ENCODE measurements at regions not wholly inside any gene's neighbourhood (a gene's known extent, or its start where the extent isn't known, plus 50 kb on each side); places are given as distances from the start of the nearest gene placed in this dataset.

GRCh38 chr4:13918991-13919441 lies 291.5 kb upstream of the BOD1L1 start:
- no peak for FAIRE-seq
- Histone ChIP-seq H3K14ac (ENCODE audit: insufficient read length) (no peak overlapping the region), H2BK20ac (ENCODE audit: low read length) (no peak overlapping the region), H3K4me2 (ENCODE audit: insufficient read depth in 1 of 2, low read depth in 2 of 2, low read length in 2 of 2) (no peak overlapping the region), H2AFZ (ENCODE audit: low read length) (no peak overlapping the region), H4K5ac (ENCODE audit: insufficient read length, low read depth, low read length) (no peak overlapping the region), H2BK15ac (ENCODE audit: low read length) (no peak overlapping the region), H3K23me2 (ENCODE audit: low read depth, low read length) (peaks cover 1% of the 10 kb centered on the region; the same call in 1 of the 2 replicates), H4K8ac (ENCODE audit: extremely low read depth, insufficient read depth, low read length) (no peak overlapping the region), H3K36me3 (ENCODE audit: control insufficient read depth in 2 of 4, insufficient read depth in 4 of 4, low read length in 3 of 4) (no peaks in the 10 kb centered on the region), H4K91ac (replicated peaks; ENCODE audit: insufficient read length, low read length) (no peak overlapping the region), H3K79me2 (ENCODE audit: control insufficient read depth in 1 of 2, insufficient read depth in 2 of 2, low read length in 2 of 2) (no peaks in the 10 kb centered on the region), H3K27ac (ENCODE audit: low read depth, low read length) (no peak overlapping the region), H3K23ac (ENCODE audit: insufficient read length) (no peak overlapping the region), H3K4me1 (replicated peaks in 1 of 4; ENCODE audit: control insufficient read depth in 3 of 4, insufficient read depth in 4 of 4, low read length in 3 of 4) (peaks cover 0 to 7% (median 3%) of the 10 kb centered on the region in 4 experiments; a peak in 4 of 7 replicates), H2AK5ac (ENCODE audit: low read depth, low read length) (no peak overlapping the region; the same call in 1 of the 2 replicates), H3K27me3 (replicated peaks in 1 of 4; ENCODE audit: control insufficient read depth in 3 of 4, extremely low read depth in 1 of 4, insufficient read depth in 3 of 4, low read length in 3 of 4) (no peaks in the 10 kb centered on the region), H3K4me3 (ENCODE audit: extremely low read depth in 1 of 4, insufficient read depth in 2 of 4, low read depth in 3 of 4, low read length in 4 of 4) (no peak overlapping the region), H3K9me3 (ENCODE audit: insufficient read depth in 2 of 2, low read depth in 1 of 2, low read length in 1 of 2) (no peaks in the 10 kb centered on the region), H3K4ac (replicated peaks; ENCODE audit: insufficient read length, low read depth, low read length) (no peak overlapping the region), H3K18ac (ENCODE audit: extremely low read depth, low read length) (no peak overlapping the region), H2BK120ac (replicated peaks; ENCODE audit: low read depth, low read length) (no peak overlapping the region), H3K9ac (replicated peaks in 1 of 4; ENCODE audit: extremely low read depth in 1 of 4, low read depth in 3 of 4, low read length in 3 of 4) (no peak overlapping the region), H2BK5ac (ENCODE audit: low read depth, low read length) (no peak overlapping the region), H2BK12ac (ENCODE audit: low read depth, low read length) (no peak overlapping the region), H4K20me1 (replicated peaks in 1 of 2; ENCODE audit: control insufficient read depth in 1 of 2, insufficient read depth in 2 of 2, low read length in 2 of 2) (no peaks in the 10 kb centered on the region), H3K56ac (replicated peaks; ENCODE audit: insufficient read length, low read depth, low read length) (no peak overlapping the region), H3K79me1 (ENCODE audit: low read depth, low read length) (no peaks in the 10 kb centered on the region)
- CTCF ChIA-PET (ENCODE audit: partially characterized antibody), result interaction anchor here (0.5 kb wide), 1 partner anchor 14 kb away, joined by 3 read pairs; no protein-coding TSS in a partner anchor
- POLR2A ChIA-PET (ENCODE audit: partially characterized antibody), result no interaction called here
- DNase-seq (ENCODE audit: low read depth in 1 of 2, low spot score in 2 of 2), result no peak
- WGBS, 2 experiments (ENCODE audit: extremely low coverage in 1 of 2, insufficient coverage in 1 of 2, insufficient read length in 1 of 2, insufficient replicate concordance in 2 of 2, low coverage in 1 of 2, low lambda C conversion rate in 2 of 2, missing lambda C conversion rate in 1 of 2), result 86% methylated on average over 7 of the region's 7 CpGs; no CpG with 5 or more reads in 1 of the 2 experiments
- TF ChIP-seq TCF12 (IDR thresholded peaks at IDR 0.05; ENCODE audit: low read depth, low read length) (no peak), SP4 (IDR thresholded peaks at IDR 0.05; ENCODE audit: low read length) (no peak), PHF8 (conservative IDR thresholded peaks at IDR 0.05; ENCODE audit: low read depth, low read length) (no peak), TAF1 (IDR thresholded peaks at IDR 0.05; ENCODE audit: low read depth, low read length) (no peak), KDM4A (IDR thresholded peaks at IDR 0.05; ENCODE audit: low read depth, low read length, severe bottlenecking) (no peak), BCL11A (IDR thresholded peaks at IDR 0.05; ENCODE audit: low read depth in 2 of 2, low read length in 2 of 2) (no peak), CBX8 (IDR thresholded peaks at IDR 0.05; ENCODE audit: borderline replicate concordance, low read depth, low read length) (no peak), HDAC2 (IDR thresholded peaks at IDR 0.05; ENCODE audit: borderline replicate concordance in 1 of 2, low read depth in 2 of 2, low read length in 2 of 2) (no peak), RXRA (IDR thresholded peaks at IDR 0.05; ENCODE audit: insufficient read depth, low read depth, low read length) (no peak), CHD1 (IDR thresholded peaks at IDR 0.05; ENCODE audit: low read depth, low read length) (no peak), CHD2 (IDR thresholded peaks at IDR 0.05; ENCODE audit: low read length) (no peak), SP1 (IDR thresholded peaks at IDR 0.05; ENCODE audit: low read depth, low read length) (no peak), BACH1 (IDR thresholded peaks at IDR 0.05; ENCODE audit: low read length) (no peak), RFX5 (IDR thresholded peaks at IDR 0.05; ENCODE audit: borderline replicate concordance, low read depth, low read length) (no peak), YY1 (IDR thresholded peaks at IDR 0.05; ENCODE audit: low read depth, low read length) (no peak), FOSL1 (IDR thresholded peaks at IDR 0.05; ENCODE audit: insufficient read depth, low read depth, low read length) (no peak)

Data from H1 (cell line).